ENCODE measurements at regions not wholly inside any gene's neighbourhood (a gene's known extent, or its start where the extent isn't known, plus 50 kb on each side); places are given as distances from the start of the nearest gene placed in this dataset.

GRCh38 chr3:18843188-18843587 lies 305.1 kb upstream of the KCNH8 start:
- no peak for DNase-seq (ENCODE audit: low read depth in 2 of 2)
- TF ChIP-seq CTCF (IDR thresholded peaks at IDR 0.05; ENCODE audit: low read depth, low read length), result no peak
- no peak overlapping the region for H3K4me3 ChIP-seq (replicated peaks in 1 of 2; ENCODE audit: low read depth in 2 of 2, low read length in 2 of 2)

GRCh38 chr3:18841422-18842343 lies 306.6 kb upstream of the KCNH8 start:
- DNase-seq (ENCODE audit: low read depth in 2 of 2), result peak; percentile 2 to 37
- no peak overlapping the region for H3K4me3 ChIP-seq (replicated peaks in 1 of 2; ENCODE audit: low read depth in 2 of 2, low read length in 2 of 2)
- no peak for TF ChIP-seq CTCF (IDR thresholded peaks at IDR 0.05; ENCODE audit: low read depth, low read length)

GRCh38 chr3:18840535-18841137 lies 307.7 kb upstream of the KCNH8 start:
- no peak for DNase-seq (ENCODE audit: low read depth in 2 of 2)
- H3K4me3 ChIP-seq (replicated peaks in 1 of 2; ENCODE audit: low read depth in 2 of 2, low read length in 2 of 2), result no peak overlapping the region

GRCh38 chr3:18838758-18839157 lies 309.6 kb upstream of the KCNH8 start:
- no peak overlapping the region for H3K4me3 ChIP-seq (replicated peaks in 1 of 2; ENCODE audit: low read depth in 2 of 2, low read length in 2 of 2)
- no peak for TF ChIP-seq CTCF (IDR thresholded peaks at IDR 0.05; ENCODE audit: low read depth, low read length)
- DNase-seq (ENCODE audit: low read depth in 2 of 2), result no peak

More at GRCh38 chr3:18840535-18841137, 307.7 kb upstream of the KCNH8 start:
- no peak for TF ChIP-seq CTCF (IDR thresholded peaks at IDR 0.05; ENCODE audit: low read depth, low read length)

- DNase-seq (ENCODE audit: low read depth in 2 of 2), result peak in 1 of 2 donors; percentile 3
- no peak overlapping the region for H3K4me3 ChIP-seq (replicated peaks in 1 of 2; ENCODE audit: low read depth in 2 of 2, low read length in 2 of 2)
- no peak for TF ChIP-seq CTCF (IDR thresholded peaks at IDR 0.05; ENCODE audit: low read depth, low read length)
Observed at GRCh38 chr3:18837137-18837755, 311.1 kb upstream of the KCNH8 start.

GRCh38 chr3:18835021-18835420 lies 313.3 kb upstream of the KCNH8 start:
- no peak for TF ChIP-seq CTCF (IDR thresholded peaks at IDR 0.05; ENCODE audit: low read depth, low read length)
- no peak for DNase-seq (ENCODE audit: low read depth in 2 of 2)
- no peak overlapping the region for H3K4me3 ChIP-seq (replicated peaks in 1 of 2; ENCODE audit: low read depth in 2 of 2, low read length in 2 of 2)
